Hematopoietic multipotent progenitor cell (in vitro differentiated cells): ENCODE measurements at regions not wholly inside any gene's neighbourhood (a gene's known extent, or its start where the extent isn't known, plus 50 kb on each side); places are given as distances from the start of the nearest gene placed in this dataset. TPM values are rescaled to one million over a fixed set of nuclear protein-coding genes. Genes with fewer than 3 reads are reported as not detected.
"Not testable (repeated sequence)": the region's sequence is repeated elsewhere in the genome, so short reads cannot be mapped to it uniquely, and the experiment has no call there.

Source experiments
- DNase-seq, 3 donors: peaks; one replicate each; pipeline ENCODE4 v3.0.0-alpha.2; 2011 to 2015; ENCODE audit warnings: low read depth in 2 of 3, low spot score in 2 of 3
- small RNA-seq: library from RNA; depleted of rRNA; stranded (forward); fragments of <200 nt; gene quantifications from one replicate; pipeline ENCODE3, GENCODE V24; 2012

DNA sequence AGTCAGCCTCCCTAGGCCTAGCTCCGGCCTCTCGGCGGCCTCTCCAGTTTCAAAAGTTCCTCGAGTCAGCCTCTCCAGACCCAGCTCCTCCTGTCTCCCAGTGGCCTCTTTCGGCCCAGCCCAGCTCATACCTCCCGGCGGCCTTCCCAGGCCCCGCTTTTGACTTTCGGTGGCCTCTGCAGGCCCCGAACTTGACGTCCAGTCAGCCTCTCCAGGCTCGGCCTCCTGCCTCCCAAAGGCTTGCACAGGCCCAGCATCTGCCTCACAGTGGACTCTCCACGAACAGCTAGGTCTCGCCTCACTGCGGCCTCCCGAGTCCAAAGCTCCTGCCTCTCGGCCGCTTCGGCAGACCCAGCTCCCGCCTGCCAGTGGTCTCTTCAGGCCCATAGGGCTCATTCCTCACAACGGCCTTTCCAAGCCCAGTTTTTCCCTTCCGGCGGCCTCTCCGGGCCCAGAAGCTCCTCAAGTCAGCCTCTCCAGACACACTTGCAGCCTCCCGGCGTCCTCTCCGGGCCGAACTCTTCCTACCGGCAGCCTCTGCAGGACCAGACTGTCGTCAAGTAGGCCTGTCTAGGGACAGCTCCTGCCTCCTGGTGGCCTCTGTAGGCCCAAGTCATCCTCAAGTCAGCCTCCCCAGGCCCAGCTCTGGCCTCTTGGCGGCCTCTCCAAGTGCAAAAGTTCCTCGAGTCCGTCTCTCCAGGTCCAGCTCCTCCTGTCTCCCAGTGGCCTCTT lies 249.9 kb upstream of the ZNF722 start:
- not testable (repeated sequence) for DNase-seq

- not testable (repeated sequence) for DNase-seq
These were observed 246.2 kb upstream of the ZNF722 start for GRCh38 chr7:63752446-63752845.

- not testable (repeated sequence) for DNase-seq
These were observed 245.5 kb upstream of the ZNF722 start for GRCh38 chr7:63753160-63753559.

DNA sequence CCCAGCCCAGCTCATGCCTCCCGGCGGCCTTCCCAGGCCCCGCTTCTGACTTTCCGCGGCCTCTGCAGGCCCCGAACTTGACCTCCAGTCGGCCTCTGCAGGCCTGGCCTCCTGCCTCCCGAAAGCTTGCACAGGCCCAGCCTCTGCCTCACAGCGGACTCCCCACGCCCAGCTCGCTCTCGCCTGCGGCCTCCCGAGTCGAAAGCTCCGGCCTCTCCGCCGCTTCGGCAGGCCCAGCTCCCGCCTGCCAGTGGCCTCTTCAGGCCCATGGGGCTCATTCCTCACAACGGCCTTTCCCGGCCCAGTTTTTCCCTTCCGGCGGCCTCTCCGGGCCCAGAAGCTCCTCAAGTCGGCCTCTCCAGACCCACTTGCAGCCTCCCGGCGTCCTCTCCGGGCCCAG lies 238.4 kb upstream of the ZNF722 start:
- not testable (repeated sequence) for DNase-seq

DNA sequence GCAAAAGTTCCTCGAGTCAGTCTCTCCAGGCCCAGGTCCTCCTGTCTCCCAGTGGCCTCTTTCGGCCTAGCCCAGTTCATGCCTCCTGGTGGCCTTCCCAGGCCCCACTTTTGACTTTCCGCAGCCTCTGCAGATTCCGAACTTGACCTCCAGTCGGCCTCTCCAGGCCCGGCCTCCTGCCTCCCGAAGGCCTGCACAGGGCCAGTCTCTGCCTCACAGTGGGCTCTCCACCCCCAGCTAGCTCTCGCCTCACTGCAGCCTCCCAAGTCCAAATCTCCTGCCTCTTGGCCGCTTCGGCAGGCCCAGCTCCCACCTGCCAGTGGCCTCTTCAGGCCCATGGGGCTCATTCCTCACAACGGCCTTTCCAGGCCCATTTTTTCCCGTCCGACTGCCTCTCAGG lies 233.1 kb upstream of the ZNF722 start:
- not testable (repeated sequence) for DNase-seq

DNA sequence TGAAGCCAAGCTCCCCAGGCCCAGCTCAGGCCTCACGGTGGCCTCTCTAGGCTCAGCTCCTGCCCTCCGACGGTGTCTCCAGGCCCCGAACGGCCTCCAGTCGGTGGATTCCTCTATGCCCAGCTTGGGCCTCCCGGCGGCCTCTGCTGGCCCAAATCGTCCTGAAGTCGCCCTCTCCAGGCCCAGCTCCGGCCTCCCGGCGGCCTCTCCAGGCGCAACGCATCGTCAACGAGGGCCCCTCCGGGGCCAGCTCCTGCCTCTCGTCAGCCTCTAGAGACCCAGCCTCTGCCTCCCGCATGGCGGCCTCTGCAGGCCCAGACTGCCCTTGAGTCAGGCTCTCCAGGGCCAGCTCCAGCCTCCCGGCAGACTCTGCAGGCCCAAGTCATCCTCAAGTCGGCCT lies 232.5 kb upstream of the ZNF722 start:
- DNase-seq, result not testable (repeated sequence)

DNA sequence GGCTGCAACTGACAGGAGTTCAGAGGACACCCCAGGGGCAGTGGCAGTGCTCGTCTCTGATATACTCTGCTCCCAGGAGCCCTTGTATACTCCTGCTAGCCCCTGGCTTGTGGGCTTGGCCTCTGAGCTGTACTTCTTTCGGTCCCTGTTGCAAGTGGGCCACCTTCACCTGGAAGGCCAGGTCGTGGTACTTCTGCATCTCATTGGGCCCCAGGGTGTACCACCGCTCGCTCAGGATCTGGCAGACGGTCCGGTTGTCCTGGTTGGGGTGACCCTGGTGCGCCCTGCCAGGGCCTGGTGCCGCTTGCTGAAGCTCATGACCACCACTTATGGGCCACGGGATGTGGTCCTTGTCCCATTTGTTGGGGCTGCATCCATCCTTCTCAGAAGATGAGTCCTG lies 228.5 kb upstream of the ZNF722 start:
- DNase-seq, result not testable (repeated sequence)

GRCh38 chr7:63771389-63772085 lies 227.1 kb upstream of the ZNF722 start:
- DNase-seq, result not testable (repeated sequence)

GRCh38 chr7:63789378-63790176 lies 209.1 kb upstream of the ZNF722 start:
- peak in 2 of 3 donors; percentile 2 to 10 for DNase-seq

DNA sequence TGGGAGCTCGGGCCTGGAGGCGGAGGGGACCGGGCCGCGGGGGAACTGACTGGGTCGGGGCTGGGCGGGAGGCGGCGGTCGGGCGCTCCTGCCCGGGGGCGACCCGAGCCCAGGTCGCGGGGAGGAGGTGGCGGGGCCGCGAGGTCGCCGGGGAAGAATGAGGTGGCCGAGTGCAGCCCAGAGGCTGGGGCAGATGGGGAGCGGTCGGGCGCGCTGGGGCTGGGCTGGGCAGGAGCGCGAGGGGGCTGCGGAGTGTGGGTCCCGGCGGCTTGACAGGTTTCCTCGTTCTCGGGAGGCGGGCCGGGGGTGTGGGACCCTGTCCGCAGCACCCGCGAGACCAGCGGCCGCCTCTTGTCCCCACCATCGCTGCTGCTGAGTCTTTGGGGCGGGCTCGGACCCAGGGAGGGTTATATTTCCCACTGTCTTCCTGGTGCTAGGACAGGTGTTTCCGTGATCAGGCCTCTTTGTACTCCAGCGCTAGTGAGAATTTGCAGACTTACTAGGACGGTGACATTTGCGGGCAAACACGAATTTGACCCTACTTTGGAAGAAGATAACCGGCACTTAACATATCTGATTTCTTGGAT lies 208.4 kb upstream of the ZNF722 start:
- not testable (repeated sequence) for DNase-seq

Small RNA genes in the stretch of these regions (small RNA-seq; reads per million reads assigned to genes)
- not detected for gene AC079355.2
